GM18526 (cell line): ENCODE measurements at regions not wholly inside any gene's neighbourhood (a gene's known extent, or its start where the extent isn't known, plus 50 kb on each side); places are given as distances from the start of the nearest gene placed in this dataset.

Experiments used
- POLR2A ChIP-seq: IDR thresholded peaks from 3 replicates; pipeline ENCODE4 v1.6.1; 2011; ENCODE audit not compliant: insufficient read length; ENCODE audit errors: extremely low read depth

- TF ChIP-seq POLR2A: no peak
Measured at GRCh38 chr2:3021720-3022119, 355.9 kb downstream of the EIPR1 start.

- TF ChIP-seq POLR2A: no peak
Measured at GRCh38 chr2:3010001-3010400, 367.6 kb downstream of the EIPR1 start.

GRCh38 chr2:3009483-3009882 lies 368.1 kb downstream of the EIPR1 start:
- no peak for TF ChIP-seq POLR2A

- TF ChIP-seq POLR2A: no peak
Measured at GRCh38 chr2:3009005-3009404, 368.6 kb downstream of the EIPR1 start.

DNA sequence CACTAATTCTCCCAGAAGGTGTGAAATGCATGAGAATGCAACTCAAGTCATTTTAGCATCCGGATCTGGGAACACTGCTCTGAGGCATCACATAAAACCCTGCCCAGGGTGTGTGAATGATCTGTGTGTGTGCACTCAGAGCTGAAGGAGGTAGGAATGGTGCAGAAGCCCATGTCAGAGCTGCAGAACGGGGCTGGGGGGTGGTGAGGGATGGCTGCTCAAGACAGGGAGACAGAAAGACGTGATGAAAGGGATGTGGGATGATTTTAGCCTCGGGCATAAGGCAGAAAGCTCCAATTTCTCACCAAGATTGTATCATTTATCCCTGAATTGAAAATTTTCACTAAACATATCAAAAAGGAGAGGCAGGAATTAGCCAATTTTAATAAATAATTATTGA lies 369.1 kb downstream of the EIPR1 start:
- no peak for TF ChIP-seq POLR2A

DNA sequence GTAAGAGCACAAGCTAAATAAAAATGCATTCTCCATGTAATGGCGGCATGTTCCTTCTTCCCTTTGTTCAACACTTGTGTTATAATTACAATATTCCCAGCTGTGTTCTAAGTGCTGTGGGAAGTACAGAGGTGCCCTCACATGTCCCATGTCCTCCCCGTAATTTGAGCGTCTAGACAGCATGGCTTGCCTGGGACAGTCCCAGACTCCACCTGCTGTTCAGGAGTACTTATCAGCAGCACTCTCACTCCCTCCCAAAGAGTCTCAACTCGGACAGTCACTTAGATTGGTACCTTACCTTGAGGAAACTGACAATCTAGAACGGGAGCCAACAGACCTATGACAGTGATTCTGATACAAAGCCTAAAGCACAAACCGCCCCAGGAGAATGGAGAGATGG lies 370.5 kb downstream of the EIPR1 start:
- no peak for TF ChIP-seq POLR2A

DNA sequence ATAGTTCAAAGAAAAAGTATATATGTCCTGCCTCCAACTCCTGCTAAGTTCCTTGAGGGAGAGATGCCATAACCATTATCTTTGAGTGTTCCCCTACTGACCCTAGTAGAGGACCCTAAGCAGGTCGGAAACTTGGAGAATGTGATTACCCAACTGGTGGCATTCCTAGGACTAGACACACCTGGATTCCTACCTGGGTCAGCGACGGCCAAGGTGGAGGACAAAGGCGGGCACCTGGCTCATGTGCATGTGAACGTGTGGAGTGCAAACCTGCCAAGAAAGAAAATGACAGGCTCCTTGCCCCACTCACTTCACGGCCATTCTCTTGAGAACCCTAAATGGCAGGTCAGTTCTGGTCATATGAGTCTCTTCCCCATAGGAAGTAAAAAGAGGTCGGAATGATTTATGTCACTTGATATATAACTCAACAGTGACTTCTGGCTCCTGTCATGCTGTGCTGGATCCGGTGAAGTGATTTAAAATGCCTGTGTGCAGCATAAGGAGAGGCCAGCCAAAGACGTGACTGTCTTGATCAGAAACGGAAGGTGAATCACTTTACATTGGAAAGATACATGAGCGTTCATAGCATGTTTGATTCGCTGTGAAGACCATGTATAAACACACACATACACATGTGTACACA lies 371.6 kb downstream of the EIPR1 start:
- TF ChIP-seq POLR2A: no peak

- no peak for TF ChIP-seq POLR2A
Measured at GRCh38 chr2:3001615-3002560, 375.7 kb downstream of the EIPR1 start.

- TF ChIP-seq POLR2A: no peak
Measured at GRCh38 chr2:3000968-3001367, 376.6 kb downstream of the EIPR1 start.

- TF ChIP-seq POLR2A: no peak
Measured at GRCh38 chr2:3000125-3000524, 377.5 kb downstream of the EIPR1 start.

DNA sequence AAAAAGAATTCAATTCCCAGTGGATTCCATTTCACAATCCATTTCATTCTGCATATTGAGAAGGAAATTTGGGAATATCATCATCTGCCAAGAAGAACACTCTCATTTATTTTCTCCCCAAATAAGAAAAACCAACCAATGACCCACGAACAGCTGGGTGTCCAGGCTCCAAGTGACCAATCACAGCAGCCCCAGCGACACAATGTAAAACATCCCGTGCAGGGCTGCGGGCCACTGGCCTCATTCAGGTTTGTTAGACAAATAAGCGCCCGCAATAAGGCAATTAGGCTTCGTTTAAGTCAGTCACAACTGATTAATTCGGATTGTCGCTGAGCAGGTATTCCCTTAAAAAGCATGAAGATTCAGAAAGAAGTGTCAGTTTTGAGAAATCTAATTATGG lies 378.6 kb downstream of the EIPR1 start:
- no peak for TF ChIP-seq POLR2A

DNA sequence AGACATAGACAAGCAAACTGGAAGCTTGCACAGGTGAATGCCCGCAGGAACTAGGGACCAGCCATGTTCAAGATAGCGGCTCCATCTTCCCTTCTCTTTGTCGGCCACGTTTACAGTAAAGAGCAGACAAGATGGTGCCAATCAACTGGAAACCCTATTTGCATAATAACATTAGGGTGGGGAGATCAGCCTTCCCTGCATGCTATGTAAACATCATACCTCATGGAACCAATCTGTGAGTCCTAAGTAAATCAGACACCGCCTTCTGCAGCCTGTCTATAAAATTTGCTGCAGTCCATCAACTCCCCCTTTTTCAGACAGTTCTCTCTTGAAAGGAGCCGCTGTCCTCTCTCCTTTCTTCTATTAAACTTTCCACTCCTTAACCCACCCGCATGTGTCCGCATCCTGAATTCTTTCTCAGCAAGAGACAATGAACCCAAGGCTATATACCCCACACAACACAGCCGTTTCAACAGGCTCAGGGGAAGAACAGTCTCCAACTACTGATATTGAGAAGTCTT lies 384.4 kb downstream of the EIPR1 start:
- no peak for TF ChIP-seq POLR2A

DNA sequence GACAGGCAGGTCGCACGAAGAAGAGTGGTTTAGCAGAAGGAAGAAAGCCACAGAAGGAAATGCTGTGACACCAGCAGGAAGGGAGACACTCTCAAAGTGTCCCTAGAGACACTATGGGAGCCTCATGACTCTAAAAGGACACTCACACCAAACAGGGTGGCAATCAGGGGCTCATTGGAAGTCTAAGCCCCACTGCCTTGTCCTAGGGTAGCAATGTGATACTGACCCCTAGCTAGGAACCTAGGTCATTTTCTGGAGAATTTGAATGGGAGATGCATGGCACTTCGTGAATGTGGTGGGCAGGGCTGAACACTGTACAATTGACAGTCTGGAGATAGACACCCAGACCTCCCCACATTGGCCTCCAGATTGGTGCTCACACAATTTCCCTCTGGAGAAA lies 385.0 kb downstream of the EIPR1 start:
- no peak for TF ChIP-seq POLR2A

DNA sequence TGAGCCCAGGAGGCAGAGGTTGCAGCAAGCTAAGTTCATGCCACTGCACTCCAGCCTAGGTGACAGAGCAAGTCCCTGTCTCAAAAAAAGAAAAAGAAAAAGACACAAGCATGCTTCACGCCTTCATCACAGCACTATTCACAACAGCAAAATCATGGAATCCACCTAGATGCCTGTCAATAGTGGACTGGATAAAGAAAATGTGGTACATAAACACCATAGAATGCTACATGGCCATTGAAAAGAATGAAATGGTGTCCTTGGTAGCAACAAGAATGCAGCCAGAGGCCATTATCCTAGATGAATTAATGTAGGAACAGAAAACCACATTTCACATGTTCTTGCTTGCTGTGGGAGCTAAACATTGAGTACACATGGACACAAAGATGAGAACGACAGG lies 392.6 kb downstream of the EIPR1 start:
- TF ChIP-seq POLR2A: no peak

DNA sequence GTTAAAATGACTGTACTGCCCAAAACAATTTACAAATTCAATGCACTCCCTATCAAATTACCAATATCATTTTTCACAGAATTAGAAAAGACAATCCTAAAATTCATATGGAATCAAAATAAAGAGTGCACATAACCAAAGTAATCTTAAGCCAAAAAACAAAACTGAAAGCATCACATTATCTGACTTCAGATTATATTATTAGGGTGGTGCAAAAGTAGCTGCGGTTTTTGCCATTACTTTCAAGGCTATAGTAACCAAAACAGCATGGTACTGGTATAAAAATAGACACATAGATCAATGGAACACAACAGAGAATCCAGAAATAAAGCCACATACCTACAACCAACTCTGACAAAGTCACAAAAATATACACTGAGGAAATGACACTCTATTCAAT lies 396.6 kb downstream of the EIPR1 start:
- no peak for TF ChIP-seq POLR2A

- TF ChIP-seq POLR2A: no peak
Measured at GRCh38 chr2:2974982-2975381, 402.6 kb downstream of the EIPR1 start.
